ENCODE measurements at regions not wholly inside any gene's neighbourhood (a gene's known extent, or its start where the extent isn't known, plus 50 kb on each side); places are given as distances from the start of the nearest gene placed in this dataset.

GRCh38 chr1:168834225-168834872 is 105.3 kb upstream of the DPT start (continued):
- TF ChIP-seq ZNF646 (CRISPR knock-in tag; IDR thresholded peaks at IDR 0.05) (0 out of 2 replicates have a peak, but pooled peaks have one; percentile 27), ZNF446 (CRISPR knock-in tag; IDR thresholded peaks at IDR 0.05) (no peak), FOSL2 (CRISPR knock-in tag; IDR thresholded peaks at IDR 0.05) (peak; percentile 56), TCF7 (IDR thresholded peaks at IDR 0.05; ENCODE audit: low read depth) (peak; percentile 92), MED1 (CRISPR knock-in tag; IDR thresholded peaks at IDR 0.05) (peak; percentile 94), HMGXB4 (CRISPR knock-in tag; IDR thresholded peaks at IDR 0.05; ENCODE audit: borderline replicate concordance in 1 of 2, low read depth in 1 of 2) (peak in 1 of 2 experiments; percentile 37; a peak in 1 of 4 replicates), NFIC (IDR thresholded peaks at IDR 0.05; ENCODE audit: low read length) (peak; percentile 80; the same call in 1 of the 2 replicates), ARID3A (IDR thresholded peaks at IDR 0.05; ENCODE audit: low read depth, low read length) (peak; percentile 93), PAXIP1 (CRISPR knock-in tag; conservative IDR thresholded peaks at IDR 0.05) (peak; percentile 88), ELF1 (CRISPR knock-in tag; IDR thresholded peaks at IDR 0.05) (no peak), ETV5 (CRISPR knock-in tag; IDR thresholded peaks at IDR 0.05; ENCODE audit: borderline replicate concordance) (peak; percentile 68; the same call in 1 of the 2 replicates), NCOA2 (CRISPR knock-in tag; IDR thresholded peaks at IDR 0.05) (peak; percentile 95), TMF1 (CRISPR knock-in tag; IDR thresholded peaks at IDR 0.05; ENCODE audit: low read depth) (no peak), CHD4 (IDR thresholded peaks at IDR 0.05; ENCODE audit: borderline replicate concordance, low read length) (peak; percentile 91; the same call in 1 of the 2 replicates), HMG20A (CRISPR knock-in tag; IDR thresholded peaks at IDR 0.05; ENCODE audit: borderline replicate concordance) (peak; percentile 89; the same call in 1 of the 2 replicates), SALL2 (CRISPR knock-in tag; IDR thresholded peaks at IDR 0.05) (no peak)
